Stimulated activated CD8-positive, alpha-beta memory T cell treated with anti-CD3 and anti-CD28 coated beads, Interleukin-15, amount 100 ng/mL, for 4 hours (primary cell): ENCODE measurements at regions not wholly inside any gene's neighbourhood (a gene's known extent, or its start where the extent isn't known, plus 50 kb on each side); places are given as distances from the start of the nearest gene placed in this dataset.
"Not testable (repeated sequence)": the region's sequence is repeated elsewhere in the genome, so short reads cannot be mapped to it uniquely, and the experiment has no call there.

ENCODE experiments used
- DNase-seq, 2 donors: peaks; one replicate each; pipeline ENCODE4 v3.0.0-alpha.2; 2020; ENCODE audit warnings: low read depth in 2 of 2

DNA sequence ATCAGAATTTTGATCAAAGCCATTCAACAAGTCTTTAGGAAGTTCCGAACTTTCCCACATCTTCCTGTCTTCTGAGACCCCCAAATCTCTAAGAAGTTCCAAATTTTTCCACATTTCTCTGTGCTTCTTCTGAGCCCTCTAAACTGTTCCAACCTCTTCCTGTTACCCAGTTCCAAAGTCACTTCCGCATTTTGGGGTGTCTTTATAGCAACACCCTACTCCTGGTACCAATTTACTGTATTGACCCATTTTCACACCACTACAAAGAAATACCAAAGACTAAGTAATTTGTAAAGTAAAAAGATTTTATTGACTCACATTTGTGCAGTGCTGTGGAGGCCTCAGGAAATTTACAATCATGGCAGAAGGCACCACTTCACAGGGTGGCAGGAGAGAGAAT is 385.8 kb upstream of the GHITM start:
- DNase-seq = no peak

DNA sequence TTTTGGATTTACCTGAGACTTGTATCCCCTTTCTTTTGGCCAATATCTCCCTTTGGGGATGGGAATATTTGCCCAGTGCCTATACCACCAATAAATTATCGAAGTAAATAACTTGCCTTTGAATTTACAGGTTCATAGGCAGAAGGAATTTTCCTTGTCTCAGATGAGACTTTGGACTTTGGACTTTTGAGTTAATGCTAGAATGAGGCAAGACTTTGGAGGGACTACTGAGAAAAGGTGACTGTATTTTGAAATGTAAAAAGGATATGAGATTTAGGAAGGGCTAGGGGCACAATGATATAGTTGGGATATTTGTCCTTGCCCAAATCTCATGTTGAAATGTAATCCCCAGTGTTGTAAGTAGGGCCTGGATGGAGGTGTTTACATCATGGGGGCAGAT is 384.5 kb upstream of the GHITM start:
- DNase-seq = no peak

DNA sequence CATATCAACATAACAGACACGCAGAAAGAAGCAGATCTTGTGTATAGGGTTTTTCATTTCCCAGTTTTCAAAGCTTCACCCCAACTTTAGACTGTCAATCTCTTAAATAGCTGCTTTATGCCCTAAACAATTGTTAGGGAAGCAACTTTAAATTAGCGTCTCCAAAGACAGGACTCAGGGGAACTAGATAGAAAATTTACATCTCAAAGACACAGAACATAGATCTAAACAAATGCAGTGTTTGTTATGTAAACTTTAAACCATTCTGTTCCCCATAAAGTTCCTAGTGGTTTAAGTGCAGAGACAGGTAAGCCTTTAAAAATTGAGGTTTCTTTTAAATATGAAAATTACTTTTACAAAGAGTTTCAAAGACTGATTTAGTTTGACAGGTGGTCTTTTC is 379.2 kb upstream of the GHITM start:
- DNase-seq = no peak

DNA sequence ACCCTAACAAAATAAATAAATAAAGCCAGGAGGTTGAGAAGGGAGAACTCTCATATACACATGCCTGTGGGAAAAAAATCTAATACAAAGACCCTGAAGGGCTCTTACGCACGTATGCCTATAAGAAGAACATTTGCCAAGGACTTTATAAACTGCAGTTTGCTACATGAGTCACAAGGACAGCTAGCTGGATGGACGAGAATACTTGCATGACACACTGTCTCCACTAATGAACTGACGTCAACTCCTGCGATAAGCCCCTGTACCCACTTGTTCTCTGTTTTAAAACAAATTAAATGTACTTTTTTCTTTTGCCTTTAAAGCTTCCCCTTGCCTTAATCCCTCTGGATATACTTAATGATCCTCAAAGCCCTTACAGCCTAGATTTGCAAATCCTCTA is 374.6 kb upstream of the GHITM start:
- DNase-seq = no peak

DNA sequence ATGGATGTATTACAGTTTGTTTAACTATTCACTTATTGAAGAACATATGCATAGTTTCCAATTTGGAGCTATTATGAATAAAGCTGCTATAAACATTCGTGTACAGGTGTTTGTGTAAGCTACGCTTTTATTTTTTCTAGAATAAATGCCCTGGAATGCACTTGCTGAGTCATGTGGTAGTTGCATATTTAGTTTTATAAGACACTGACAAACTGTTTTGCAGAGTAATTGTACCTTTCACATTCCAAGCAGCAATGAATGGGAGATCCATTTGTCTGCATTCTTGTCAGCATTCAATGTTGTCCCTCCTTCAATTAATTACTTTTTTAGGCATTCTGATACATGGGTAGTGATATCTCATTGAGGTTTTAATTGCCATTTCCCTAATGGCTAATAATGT is 373.6 kb upstream of the GHITM start:
- DNase-seq = no peak

DNA sequence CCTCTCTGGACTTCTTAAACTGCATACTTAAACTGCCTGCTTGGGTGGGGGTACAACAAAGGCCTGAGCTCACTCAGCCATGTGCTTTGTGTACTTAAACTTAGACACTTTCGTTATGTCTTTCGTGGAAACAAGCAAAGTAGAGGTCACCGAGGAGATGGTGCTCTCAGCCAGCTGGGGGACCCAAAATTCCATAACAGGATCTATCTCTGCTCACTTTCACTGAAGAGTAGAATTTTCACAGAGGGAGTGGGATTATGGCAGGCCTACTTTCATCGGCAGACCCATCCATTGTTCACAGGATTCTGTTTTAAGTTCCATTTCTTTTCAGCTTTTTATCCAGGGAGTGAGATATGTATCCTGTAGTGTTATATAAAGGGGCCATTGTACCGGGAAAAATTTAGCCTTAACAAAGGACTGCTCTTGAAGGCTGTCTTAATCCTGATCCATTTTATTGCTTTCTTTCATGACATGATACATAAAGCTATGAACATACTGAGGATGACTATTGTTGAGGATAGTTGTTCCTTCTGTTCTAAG is 370.0 kb upstream of the GHITM start:
- DNase-seq = no peak

DNA sequence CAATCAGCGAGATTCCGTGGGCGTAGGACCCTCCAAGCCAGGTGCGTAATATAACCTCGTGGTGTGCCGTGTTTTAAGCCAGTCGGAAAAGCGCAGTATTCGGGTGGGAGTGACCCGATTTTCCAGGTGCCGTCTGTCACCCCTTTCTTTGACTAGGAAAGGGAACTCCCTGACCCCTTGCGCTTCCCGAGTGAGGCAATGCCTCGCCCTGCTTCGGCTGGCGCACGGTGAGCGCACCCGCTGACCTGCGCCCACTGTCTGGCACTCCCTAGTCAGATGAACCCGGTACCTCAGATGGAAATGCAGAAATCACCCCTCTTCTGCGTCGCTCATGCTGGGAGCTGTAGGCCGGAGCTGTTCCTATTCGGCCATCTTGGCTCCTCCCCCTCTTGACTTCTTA is 352.6 kb upstream of the GHITM start:
- DNase-seq = not testable (repeated sequence)

DNA sequence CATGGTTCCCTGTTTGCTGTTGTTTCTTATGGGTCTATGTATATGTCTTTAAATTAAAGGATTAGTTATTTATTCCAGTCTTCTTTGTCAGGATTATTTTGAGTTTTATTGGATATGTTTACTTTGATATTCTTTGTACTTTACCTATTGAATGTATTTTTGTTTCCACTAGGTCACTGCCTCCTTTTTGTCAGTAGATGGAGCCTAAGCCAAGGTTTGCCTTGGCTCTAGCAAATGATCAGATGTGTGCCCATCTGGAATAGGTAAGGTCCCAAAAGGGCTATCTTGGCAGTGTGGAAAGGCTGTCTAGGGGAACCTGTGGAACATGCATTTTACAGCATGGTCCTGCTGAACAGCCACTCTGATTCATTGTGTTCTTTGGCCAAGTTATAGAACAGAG is 337.3 kb upstream of the GHITM start:
- no peak for DNase-seq

DNA sequence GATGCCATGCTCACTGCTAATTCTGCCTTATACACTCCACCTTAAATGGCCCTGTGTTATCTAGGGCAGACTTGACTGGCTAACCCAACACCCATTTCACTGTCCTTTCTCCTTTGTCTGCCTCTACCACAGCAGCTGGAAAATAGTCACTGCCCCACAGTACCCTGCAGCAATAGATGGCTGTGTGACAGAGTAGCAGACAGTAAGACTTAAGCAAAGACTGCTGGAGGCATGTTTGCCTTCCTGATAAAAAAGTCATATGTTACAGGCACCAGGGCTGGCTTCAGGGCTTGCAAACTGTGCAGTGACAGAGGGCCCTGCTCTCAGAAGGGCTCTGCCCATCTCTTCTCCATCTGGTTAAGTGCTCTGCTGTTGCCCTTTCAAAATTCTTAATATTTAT is 332.6 kb upstream of the GHITM start:
- DNase-seq = no peak

DNA sequence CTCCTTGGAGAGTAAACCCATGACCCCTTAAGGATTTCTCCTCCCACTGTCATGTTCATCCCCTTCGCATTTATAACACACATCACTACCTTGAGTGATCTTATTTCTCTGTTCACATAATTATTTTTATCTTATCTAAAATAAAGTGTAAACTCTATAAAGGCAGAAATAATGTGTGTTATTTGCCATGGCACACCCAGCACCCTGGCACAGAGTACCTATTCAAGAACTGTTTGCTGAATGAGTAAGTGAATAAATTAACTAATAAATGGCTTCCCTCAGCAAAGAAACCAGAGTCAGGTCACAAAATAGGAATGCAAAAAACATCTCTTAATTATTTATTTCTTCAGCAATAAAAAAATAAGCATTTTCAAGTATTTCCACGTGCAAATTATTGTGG is 330.3 kb upstream of the GHITM start:
- DNase-seq = no peak

DNA sequence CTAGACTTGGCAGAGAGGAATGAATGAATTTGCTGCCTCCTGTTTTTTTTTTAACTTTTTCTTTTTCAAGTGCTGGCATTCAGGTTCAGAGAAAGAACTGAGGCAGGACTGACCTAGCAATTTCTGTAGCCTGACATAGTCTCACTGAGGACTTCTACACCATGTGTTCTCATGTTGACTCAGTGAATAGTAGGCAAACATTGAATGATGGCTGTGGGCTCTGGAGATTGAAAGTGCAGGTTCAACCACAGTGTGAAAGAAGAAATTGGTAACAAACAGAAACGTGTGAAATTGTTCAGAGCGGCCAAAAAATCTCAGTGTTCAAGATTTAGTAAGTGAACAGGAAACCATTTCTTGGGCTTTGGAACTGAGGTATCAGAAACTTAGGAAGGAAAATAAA is 322.4 kb upstream of the GHITM start:
- no peak for DNase-seq

DNA sequence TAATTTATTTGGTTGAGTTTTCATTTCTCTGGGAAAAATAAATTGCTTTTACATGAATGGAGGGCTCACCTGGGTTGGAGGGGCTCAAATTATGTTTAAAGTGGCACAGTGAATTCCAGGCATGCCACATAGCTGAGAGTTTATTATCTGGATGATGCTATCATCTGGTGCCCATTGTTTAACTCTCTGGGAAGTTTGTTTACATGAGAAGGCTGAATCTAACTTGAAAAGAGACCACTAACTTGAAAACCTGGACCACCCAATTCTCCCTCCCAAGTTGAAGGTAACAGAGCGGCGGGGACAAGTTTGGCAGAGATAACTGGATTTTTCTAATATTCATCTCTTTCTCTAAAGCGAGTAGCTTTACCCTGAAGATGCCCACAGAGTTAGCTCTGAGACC is 321.5 kb upstream of the GHITM start:
- DNase-seq = no peak

DNA sequence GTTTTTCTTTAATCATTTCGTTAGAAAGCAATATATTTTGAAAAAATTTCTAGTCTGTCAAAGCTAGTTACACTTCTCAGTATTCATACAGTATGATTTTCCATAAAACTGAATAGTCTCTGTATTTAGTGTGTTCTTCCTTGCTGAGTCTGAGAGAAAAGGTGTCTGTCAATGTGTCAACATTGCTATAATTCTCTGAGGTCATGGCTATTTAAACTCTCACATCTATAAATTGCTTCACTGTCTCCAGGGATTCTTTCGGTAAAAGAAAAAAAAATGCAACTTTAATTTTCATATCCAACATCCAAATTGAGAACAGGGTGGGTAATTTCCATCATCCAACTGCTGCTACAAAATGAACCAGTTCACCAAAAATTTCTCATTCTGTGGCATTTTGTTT is 319.7 kb upstream of the GHITM start:
- DNase-seq = no peak

DNA sequence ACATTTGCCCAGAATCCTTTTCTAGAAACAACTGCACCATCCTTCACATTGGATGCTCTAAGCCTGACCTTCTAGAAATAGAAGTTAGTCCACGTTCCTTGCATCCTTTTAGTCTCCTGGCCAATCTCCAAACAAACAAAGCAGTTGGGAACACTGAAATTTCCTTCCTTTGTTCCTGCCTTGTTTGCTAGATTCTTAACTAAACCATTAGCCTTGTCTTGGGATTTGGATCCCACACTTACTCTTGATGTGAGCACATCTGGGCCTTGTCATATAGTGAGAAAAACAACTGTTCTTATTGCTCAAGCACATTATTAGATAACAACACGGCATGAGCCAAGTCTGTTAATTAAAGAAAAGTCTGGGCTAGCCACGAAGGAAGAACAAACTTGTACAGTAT is 319.3 kb upstream of the GHITM start:
- DNase-seq = no peak

DNA sequence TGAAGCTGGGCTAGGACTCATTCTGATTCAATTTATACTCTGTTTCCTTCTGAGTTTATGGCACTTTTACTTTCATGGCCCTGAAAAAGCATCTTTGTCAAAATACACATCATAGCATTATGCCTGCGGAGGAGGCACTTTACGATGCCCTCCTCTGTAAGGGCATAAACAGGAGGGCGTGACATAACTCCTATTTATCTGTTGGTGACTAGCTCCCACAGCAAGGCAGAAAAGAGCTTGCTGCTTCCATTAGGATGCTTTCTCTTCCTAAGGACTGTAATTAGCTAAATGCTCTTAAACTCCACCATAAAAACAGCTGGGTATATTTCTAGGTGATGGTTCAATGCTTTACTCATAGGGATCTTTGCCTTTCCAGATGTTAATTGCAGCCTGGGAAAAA is 315.2 kb upstream of the GHITM start:
- no peak for DNase-seq

DNA sequence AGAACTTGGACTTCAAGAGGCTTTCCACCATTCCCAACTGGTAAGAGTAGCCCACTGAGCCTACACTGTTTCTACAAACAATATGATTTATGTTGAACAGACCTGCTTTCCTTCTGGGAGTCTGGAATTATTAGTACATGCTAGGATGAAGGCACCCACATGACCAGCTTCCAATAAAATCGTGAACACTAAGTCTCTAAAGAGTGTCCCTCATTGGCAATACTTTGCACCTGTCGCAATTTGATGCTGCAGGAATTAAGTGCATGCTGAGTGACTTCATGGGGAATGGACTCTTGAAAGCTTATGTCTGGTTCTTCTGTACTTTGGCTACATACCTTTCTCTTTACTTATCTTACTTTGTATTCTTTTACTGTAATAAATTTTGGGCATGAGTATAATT is 305.2 kb upstream of the GHITM start:
- DNase-seq = no peak

DNA sequence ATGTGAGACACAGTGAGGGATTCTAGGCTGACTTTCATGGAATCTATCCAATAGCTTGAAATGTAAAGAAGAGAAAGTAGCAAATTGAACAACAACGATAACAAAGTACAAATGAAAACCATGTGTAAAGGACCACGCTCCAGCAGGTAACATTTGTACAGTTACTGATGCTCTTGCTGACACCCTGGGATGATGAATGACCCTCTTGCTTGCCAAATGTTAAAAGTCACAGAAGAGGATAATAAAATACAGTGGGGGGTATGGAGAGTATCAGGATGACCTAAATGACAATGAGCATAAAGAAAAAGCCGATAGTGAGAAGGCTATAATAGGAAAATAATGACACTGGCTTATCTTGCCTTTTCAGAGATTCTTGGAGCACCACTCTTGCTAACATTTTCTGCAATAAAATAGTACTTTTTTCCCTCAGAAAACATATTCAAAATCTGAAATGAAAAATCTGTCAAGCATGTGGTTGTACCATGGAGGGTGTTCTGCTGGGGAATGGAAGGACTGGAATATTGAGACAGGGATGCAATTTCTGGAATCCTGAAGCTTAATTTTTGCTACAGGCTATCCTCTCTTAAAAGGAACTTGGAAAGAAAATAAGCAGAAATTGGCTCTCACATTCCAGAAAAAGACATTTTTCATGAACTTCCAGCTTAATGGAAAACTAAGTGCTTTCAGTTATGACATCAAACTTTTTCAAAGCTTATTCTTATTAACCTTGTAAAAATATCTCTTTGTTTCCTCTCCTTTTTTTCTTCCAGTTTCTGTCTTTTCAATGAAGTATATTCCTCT is 303.2 kb upstream of the GHITM start:
- no peak for DNase-seq

DNA sequence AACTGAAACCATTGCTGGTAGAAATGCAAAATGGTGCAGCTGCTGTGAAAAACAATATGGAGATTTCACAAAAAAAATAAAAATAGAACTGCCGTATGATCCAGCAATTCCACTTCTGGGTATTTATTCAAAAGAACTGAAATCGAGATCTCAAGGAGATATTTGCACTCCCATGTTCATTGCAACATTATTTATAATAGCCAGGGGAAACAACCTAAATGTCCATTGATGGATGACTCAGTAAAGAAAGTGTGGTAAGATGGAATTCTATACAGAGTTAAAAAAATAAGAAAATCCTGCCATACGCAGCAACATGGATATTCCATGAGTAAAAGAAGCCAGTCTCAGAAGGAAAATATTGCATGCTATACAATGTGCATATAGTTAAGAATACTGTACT is 290.6 kb upstream of the GHITM start:
- no peak for DNase-seq

DNA sequence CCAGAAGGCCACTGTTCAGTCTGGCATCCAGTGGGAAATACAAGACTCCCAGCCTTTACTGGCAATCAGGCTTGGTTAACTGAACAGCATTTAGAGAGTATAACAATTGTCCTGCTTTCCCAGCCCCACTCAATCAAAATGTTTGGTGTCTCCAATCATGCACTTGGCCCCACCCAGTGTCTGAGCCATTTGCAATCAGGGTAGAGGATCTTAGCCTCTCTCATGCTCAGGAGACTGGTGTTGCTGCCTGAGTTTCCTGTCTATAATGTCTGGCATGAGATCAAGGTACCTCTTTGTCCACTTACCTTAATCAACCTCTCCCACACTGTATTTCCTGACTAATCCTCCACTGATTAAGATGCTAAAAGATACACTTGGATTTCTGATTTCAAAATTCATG is 290.2 kb upstream of the GHITM start:
- no peak for DNase-seq

DNA sequence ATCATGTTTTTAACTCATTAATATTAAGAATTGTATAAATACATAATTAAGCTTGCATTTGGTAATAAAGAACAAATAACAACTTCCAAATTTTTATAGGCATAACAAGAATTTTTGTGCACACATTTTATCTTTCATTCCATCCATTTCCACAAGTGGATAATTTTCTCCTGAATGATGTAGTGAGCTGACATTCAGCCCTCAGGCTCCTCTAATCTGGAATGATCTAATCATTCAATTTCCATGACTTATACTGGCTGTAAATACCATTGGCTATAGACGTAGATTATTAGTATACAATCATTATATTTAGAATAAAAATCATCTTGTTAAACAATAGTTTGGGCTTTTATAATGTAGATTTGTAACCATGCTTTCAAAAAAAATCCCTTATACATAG is 287.2 kb upstream of the GHITM start:
- no peak for DNase-seq

DNA sequence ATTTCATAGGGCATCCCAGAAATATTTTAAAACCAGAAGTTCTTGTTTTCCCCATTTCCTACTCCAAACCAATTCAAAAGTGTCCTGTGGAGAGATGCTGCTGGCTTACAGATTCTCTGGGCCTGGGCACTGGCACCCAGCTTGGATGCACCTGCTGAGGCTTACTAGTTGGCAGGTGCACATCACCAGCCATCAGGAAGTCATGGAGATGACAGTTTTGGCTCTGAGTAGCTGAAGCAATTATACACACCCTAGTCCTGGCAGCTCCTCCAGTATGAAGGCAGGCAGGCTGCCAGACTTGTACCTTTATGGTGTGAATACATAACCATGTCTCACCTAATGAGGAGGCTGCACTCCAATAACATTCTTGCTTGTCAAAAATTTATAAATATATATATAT is 276.6 kb upstream of the GHITM start:
- no peak for DNase-seq

DNA sequence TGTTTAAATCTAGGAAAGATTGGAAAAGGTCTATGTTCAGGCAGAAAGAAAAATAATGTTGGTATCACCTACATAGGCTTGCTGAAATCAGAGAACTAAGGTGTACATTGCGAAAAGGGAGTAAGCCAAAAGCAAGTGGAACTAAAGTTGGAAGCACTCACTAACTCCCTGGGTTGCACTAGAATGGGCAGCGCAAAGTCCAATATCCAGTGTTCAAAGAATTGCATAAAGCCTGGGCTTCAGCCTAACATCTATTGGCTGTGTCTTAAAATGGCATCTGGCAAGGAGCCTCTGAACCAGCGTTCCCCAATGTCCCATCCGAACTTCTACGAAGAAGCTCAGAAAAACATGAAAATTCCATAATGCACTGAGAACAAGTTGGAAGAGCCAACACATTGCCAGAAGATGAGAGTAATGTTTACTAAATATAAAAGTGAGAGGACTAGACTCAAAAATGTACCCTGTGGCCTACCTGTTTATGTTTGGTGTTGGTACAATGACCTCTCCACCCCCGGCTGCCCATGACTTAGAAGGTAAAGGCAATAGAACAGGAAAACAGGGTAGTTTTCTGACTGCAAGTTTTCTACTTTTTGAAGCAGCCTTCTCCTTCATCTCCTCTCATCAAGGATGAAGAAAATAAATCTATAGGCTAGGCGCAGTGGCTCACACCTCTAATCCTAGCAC is 275.9 kb upstream of the GHITM start:
- DNase-seq = no peak

DNA sequence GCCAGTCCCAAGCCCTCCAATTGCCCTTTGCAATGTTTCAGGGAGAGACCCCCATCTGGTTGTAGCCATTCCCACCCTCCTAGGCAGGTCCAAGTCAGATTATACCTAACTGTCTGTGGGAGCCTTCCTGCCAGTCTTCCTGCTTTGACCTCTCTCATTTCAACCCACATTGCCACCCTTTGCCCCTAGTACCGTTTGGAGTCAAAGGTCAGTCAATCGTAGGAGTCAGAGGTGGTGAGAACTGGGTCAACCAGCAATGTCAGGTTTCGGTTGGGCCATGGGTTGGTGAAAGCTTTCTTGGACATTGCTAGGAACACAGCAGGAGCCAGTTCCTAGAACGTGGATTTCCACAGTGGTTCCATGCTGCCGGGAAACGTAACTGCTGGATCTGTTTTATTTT is 269.4 kb upstream of the GHITM start:
- DNase-seq = no peak
